Gastroesophageal sphincter (tissue), 4 donors: ENCODE measurements at regions not wholly inside any gene's neighbourhood (a gene's known extent, or its start where the extent isn't known, plus 50 kb on each side); places are given as distances from the start of the nearest gene placed in this dataset.

ENCODE experiments used
- ATAC-seq: fragments of 150-250 bp; one replicate; pipeline ENCODE4 v1.9.1; 2016; ENCODE audit warnings: mild to moderate bottlenecking, moderate library complexity
- H3K27ac ChIP-seq, 4 donors: fragments of 200-600 bp; sonication (generic) in 3 of 4; 1 replicate in 3 of 4; 2 replicates in 1 of 4; pipeline ENCODE4 v1.5.1; 2016 to 2019
- H3K27me3 ChIP-seq: fragments of 200-600 bp; sonication (generic); one replicate; pipeline ENCODE4 v1.5.1; 2019
- H3K36me3 ChIP-seq, 2 donors: fragments of 200-600 bp; sonication (generic); one replicate each; pipeline ENCODE4 v1.5.1; 2019; ENCODE audit warnings: control low read depth in 1 of 2
- H3K4me1 ChIP-seq, 3 donors: fragments of 200-600 bp; sonication (generic); 1 replicate in 2 of 3; 2 replicates in 1 of 3; pipeline ENCODE4 v1.5.1; 2016 to 2019; ENCODE audit warnings: control low read depth in 2 of 3
- H3K4me3 ChIP-seq, 2 donors: fragments of 200-600 bp; sonication (generic); one replicate each; pipeline ENCODE4 v1.5.1; 2019; ENCODE audit warnings: mild to moderate bottlenecking in 1 of 2, moderate library complexity in 1 of 2
- H3K9me3 ChIP-seq, 3 donors: fragments of 200-600 bp; sonication (generic); one replicate each; pipeline ENCODE4 v1.5.1; 2017 to 2019; ENCODE audit warnings: control low read depth in 2 of 3
- CTCF ChIP-seq, 4 experiments: fragments of 200-600 bp in 2 of 4; fragments of 450-650 bp in 2 of 4; sonication (generic) in 1 of 4; IDR thresholded peaks; one replicate each; pipeline ENCODE4 v1.5.1; 2017 to 2019; ENCODE audit warnings: antibody characterized with exemption in 4 of 4, mild to moderate bottlenecking in 2 of 4, moderate library complexity in 2 of 4
- EP300 ChIP-seq: sonication (generic); formaldehyde crosslinking; IDR thresholded peaks from one replicate; pipeline ENCODE4 v1.6.1; 2017; ENCODE audit warnings: antibody characterized with exemption, mild to moderate bottlenecking
- POLR2A ChIP-seq, 2 donors: fragments of 450-650 bp; IDR thresholded peaks; one replicate each; pipeline ENCODE4 v1.6.1; 2017; ENCODE audit warnings: antibody characterized with exemption in 2 of 2, mild to moderate bottlenecking in 2 of 2, moderate library complexity in 1 of 2
- POLR2AphosphoS5 ChIP-seq: sonication (generic); formaldehyde crosslinking; IDR thresholded peaks from one replicate; pipeline ENCODE4 v1.6.1; 2017; ENCODE audit warnings: antibody characterized with exemption
- WGBS, 2 donors: methylation state at CpG; one replicate each; pipeline ENCODE4 v1.1.5; 2018; ENCODE audit warnings: low coverage in 1 of 2; 5-methylcytosine and 5-hydroxymethylcytosine counted together

- Histone ChIP-seq H3K9me3 (no peaks in the 10 kb centered on the region), H3K27ac (no peak overlapping the region), H3K4me3 (no peak overlapping the region), H3K36me3 (no peaks in the 10 kb centered on the region), H3K4me1 (no peaks in the 10 kb centered on the region), H3K27me3 (no peaks in the 10 kb centered on the region)
- no peak for ATAC-seq
- 93% methylated on average over 1 of the region's 1 CpG for WGBS, 2 donors
- TF ChIP-seq EP300 (no peak), POLR2AphosphoS5 (no peak), CTCF (IDR thresholded peaks at IDR 0.05) (no peak), POLR2A (IDR thresholded peaks at IDR 0.05) (no peak)
These were observed 730.2 kb upstream of the DPPA4 start for GRCh38 chr3:110067527-110067926.

DNA sequence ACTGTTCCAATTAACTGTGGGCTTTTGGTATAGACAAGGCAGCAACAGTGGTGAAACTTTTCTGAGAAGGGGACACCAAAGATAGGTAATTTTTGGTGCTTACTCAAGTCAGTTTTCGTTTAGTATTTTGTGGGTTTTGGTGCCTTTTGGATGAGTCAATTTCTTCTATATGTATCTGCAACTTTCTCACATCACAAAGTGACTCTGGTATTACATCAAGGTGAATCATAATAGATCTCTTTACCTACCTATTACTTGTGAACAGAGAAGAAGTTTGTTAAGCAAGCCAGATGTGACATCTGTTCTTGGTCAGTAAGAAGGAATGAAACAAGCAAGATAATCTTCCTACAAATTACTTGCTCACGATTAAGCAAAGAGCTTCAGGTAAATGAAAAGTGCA, 732.4 kb upstream of the DPPA4 start:
- TF ChIP-seq POLR2A (IDR thresholded peaks at IDR 0.05) (no peak), POLR2AphosphoS5 (no peak), CTCF (IDR thresholded peaks at IDR 0.05) (no peak), EP300 (no peak)
- Histone ChIP-seq H3K4me1 (no peaks in the 10 kb centered on the region), H3K4me3 (no peak overlapping the region), H3K36me3 (no peaks in the 10 kb centered on the region), H3K9me3 (no peaks in the 10 kb centered on the region), H3K27ac (no peak overlapping the region), H3K27me3 (no peaks in the 10 kb centered on the region)
- ATAC-seq: no peak
- 39 to 60% methylated on average over 2 of the region's 2 CpGs for WGBS, 2 donors

- no peak for TF ChIP-seq POLR2AphosphoS5
- no peak for TF ChIP-seq EP300
- no peak for TF ChIP-seq POLR2A (IDR thresholded peaks at IDR 0.05)
- TF ChIP-seq CTCF (IDR thresholded peaks at IDR 0.05): no peak
- no peak overlapping the region for H3K4me3 ChIP-seq
- H3K4me1 ChIP-seq: no peaks in the 10 kb centered on the region
- WGBS, 2 donors: 19 to 65% methylated on average over 2 of the region's 2 CpGs
- ATAC-seq: no peak
- no peaks in the 10 kb centered on the region for H3K9me3 ChIP-seq
- H3K36me3 ChIP-seq: no peaks in the 10 kb centered on the region
- no peak overlapping the region for H3K27ac ChIP-seq
- H3K27me3 ChIP-seq: no peaks in the 10 kb centered on the region
These were observed 733.0 kb upstream of the DPPA4 start for GRCh38 chr3:110070161-110070916.

DNA sequence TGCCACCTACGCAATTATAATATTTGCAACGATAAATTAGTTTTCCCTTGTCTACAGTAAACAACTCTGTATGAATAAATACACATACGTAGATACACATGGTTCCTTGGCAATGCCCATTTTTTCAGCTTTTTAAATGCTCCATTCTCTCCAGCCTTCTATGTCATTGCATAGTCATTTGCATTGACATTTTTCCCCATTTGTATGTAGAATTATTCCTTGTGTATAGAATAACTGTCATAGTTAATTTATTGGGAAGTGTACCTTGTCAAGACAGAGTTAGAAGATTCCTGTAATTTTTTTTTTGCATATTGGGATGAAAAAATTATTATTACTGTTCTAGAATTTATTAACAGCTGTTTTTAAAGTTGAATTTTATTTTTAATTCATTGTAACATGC, 736.7 kb upstream of the DPPA4 start:
- H3K4me3 ChIP-seq: no peak overlapping the region
- no peaks in the 10 kb centered on the region for H3K9me3 ChIP-seq
- H3K27ac ChIP-seq: no peak overlapping the region
- no peaks in the 10 kb centered on the region for H3K27me3 ChIP-seq
- TF ChIP-seq POLR2AphosphoS5: no peak
- TF ChIP-seq CTCF (IDR thresholded peaks at IDR 0.05): no peak
- TF ChIP-seq POLR2A (IDR thresholded peaks at IDR 0.05): no peak
- TF ChIP-seq EP300: no peak
- 83 to 94% methylated on average over 3 of the region's 3 CpGs for WGBS, 2 donors
- H3K4me1 ChIP-seq: no peaks in the 10 kb centered on the region
- ATAC-seq: no peak
- no peaks in the 10 kb centered on the region for H3K36me3 ChIP-seq

- Histone ChIP-seq H3K4me3 (no peak overlapping the region), H3K27ac (no peak overlapping the region), H3K36me3 (no peaks in the 10 kb centered on the region), H3K4me1 (no peaks in the 10 kb centered on the region), H3K9me3 (no peaks in the 10 kb centered on the region), H3K27me3 (no peaks in the 10 kb centered on the region)
- WGBS, 2 donors: 93 to 100% methylated on average over 1 of the region's 1 CpG
- TF ChIP-seq EP300: no peak
- no peak for TF ChIP-seq POLR2AphosphoS5
- no peak for TF ChIP-seq CTCF (IDR thresholded peaks at IDR 0.05)
- no peak for TF ChIP-seq POLR2A (IDR thresholded peaks at IDR 0.05)
- no peak for ATAC-seq
These were observed 739.7 kb upstream of the DPPA4 start for GRCh38 chr3:110077093-110077492.
